ENCODE measurements at regions not wholly inside any gene's neighbourhood (a gene's known extent, or its start where the extent isn't known, plus 50 kb on each side); places are given as distances from the start of the nearest gene placed in this dataset.

GRCh38 chr2:128503399-128504245 is 185.0 kb upstream of the HS6ST1 start:
- intact Hi-C loops (cut with DNase I, micrococcal nuclease), result no loop called here

DNA sequence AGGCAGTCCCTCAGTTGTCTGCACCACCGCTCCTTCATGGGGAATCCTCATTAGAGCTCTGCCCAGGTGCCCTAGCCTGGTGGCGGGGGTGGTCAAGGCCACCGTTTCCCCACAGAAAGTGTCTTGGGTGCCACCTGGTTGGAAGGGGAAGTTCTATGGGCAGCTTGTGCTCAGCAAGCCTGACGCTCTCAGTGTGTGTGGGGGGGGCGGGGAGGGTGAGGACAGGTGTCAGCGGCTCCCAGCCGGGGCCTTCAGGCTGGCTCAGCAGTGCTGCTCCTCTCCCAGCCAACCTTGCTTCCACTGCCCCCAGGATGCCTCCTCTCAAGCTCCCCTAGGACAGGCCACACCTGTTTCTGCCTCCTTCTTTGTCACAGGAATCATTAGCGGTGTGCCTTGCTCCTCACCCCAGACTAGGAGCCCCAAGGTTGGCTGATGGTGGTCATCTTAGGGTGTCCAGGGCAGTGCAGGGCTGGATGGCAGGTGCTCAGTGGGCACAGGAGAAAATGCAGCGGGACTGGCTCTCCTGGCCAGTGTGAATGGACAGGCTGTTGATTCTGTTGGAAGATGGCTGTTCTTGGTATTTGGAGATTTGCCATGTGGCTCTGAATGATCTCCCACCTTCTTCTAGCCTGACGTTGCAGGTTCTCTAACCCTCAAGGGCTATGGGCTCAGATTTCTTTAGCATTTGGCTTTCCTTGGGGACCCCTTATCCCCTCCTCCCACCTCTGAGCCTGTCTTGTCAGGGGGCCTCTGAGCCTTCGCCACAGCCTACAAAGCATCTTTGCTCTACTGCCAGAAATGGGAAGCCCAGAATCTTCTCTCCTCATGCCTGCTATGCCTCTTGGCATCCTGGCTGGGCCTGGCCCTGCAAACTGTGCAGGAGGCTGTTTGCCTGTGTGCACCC is 185.8 kb upstream of the HS6ST1 start:
- Histone ChIP-seq H3K4me3 (ENCODE audit: low read length) (no peak overlapping the region), H3K9me3 (ENCODE audit: control insufficient read depth in 1 of 2, insufficient read depth in 1 of 2, low read length in 2 of 2) (no peaks in the 10 kb centered on the region), H3K4me1 (ENCODE audit: insufficient read depth, low read length) (no peaks in the 10 kb centered on the region), H3K27ac (ENCODE audit: low read depth in 1 of 2, low read length in 2 of 2) (no peak overlapping the region), H3K27me3 (ENCODE audit: control insufficient read depth in 1 of 2, insufficient read depth in 2 of 2, low read length in 2 of 2) (no peaks in the 10 kb centered on the region), H3K36me3 (ENCODE audit: insufficient read depth, low read length) (no peaks in the 10 kb centered on the region)
- no peaks in the 10 kb centered on the region for H3K9me3 Mint-ChIP-seq
- ChIA-PET CTCF (no interaction called here), POLR2A (no interaction called here)
- intact Hi-C loops (cut with DNase I, micrococcal nuclease), result no loop called here
- ATAC-seq (ENCODE audit: poor library complexity), result no peak
- TF ChIP-seq CTCF (IDR thresholded peaks at IDR 0.05), result no peak
- H3K36me3 Mint-ChIP-seq (ENCODE audit: low read depth), result no peaks in the 10 kb centered on the region
- no peaks in the 10 kb centered on the region for H3K27me3 Mint-ChIP-seq
- peak in 1 of 14 experiments; percentile 13 for DNase-seq
- no peak overlapping the region for H3K4me3 Mint-ChIP-seq
- H3K27ac Mint-ChIP-seq, result no peak overlapping the region
- no peaks in the 10 kb centered on the region for H3K4me1 Mint-ChIP-seq (ENCODE audit: low read depth)

More at GRCh38 chr2:128503399-128504245, 185.0 kb upstream of the HS6ST1 start:
- Histone ChIP-seq H3K36me3 (ENCODE audit: insufficient read depth, low read length) (no peaks in the 10 kb centered on the region), H3K27ac (ENCODE audit: low read depth in 1 of 2, low read length in 2 of 2) (no peak overlapping the region), H3K9me3 (ENCODE audit: control insufficient read depth in 1 of 2, insufficient read depth in 1 of 2, low read length in 2 of 2) (no peaks in the 10 kb centered on the region), H3K27me3 (ENCODE audit: control insufficient read depth in 1 of 2, insufficient read depth in 2 of 2, low read length in 2 of 2) (no peaks in the 10 kb centered on the region), H3K4me1 (ENCODE audit: insufficient read depth, low read length) (no peaks in the 10 kb centered on the region), H3K4me3 (ENCODE audit: low read length) (no peak overlapping the region)
- ATAC-seq (ENCODE audit: poor library complexity) (no peak), DNase-seq (no peak)
- TF ChIP-seq CTCF (IDR thresholded peaks at IDR 0.05), result no peak
- Mint-ChIP-seq H3K4me1 (ENCODE audit: low read depth) (no peaks in the 10 kb centered on the region), H3K27me3 (no peaks in the 10 kb centered on the region), H3K9me3 (no peaks in the 10 kb centered on the region), H3K36me3 (ENCODE audit: low read depth) (no peaks in the 10 kb centered on the region), H3K27ac (no peak overlapping the region), H3K4me3 (no peak overlapping the region)
- POLR2A ChIA-PET, result no interaction called here
- CTCF ChIA-PET, result no interaction called here

DNA sequence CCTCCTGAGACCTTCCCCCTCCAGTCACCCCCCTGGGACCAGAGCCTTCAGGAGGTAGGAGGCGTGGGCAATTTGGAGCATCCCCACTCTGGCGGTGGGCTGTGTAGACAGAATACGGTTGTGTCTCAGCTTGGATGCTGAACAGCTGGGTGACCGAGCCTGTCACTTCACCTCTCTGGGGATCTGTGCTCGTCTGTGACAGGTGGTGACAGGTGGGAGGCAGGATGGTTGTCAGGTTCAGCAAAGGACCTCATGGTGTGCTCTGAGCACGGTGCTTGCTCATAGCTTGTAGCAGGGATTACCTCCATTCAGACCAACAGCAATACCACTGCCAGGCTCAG is 186.5 kb upstream of the HS6ST1 start:
- DNase-seq, result no peak
- Mint-ChIP-seq H3K36me3 (ENCODE audit: low read depth) (no peaks in the 10 kb centered on the region), H3K9me3 (no peaks in the 10 kb centered on the region), H3K27ac (no peak overlapping the region), H3K4me3 (no peak overlapping the region), H3K27me3 (no peaks in the 10 kb centered on the region), H3K4me1 (ENCODE audit: low read depth) (no peaks in the 10 kb centered on the region)
- TF ChIP-seq CTCF (IDR thresholded peaks at IDR 0.05), result no peak
- intact Hi-C loops (cut with DNase I, micrococcal nuclease), result no loop called here
- ChIA-PET POLR2A (no interaction called here), CTCF (no interaction called here)
- no peaks in the 10 kb centered on the region for H3K27me3 ChIP-seq (ENCODE audit: control insufficient read depth in 1 of 2, insufficient read depth in 2 of 2, low read length in 2 of 2)
- H3K27ac ChIP-seq (ENCODE audit: low read depth in 1 of 2, low read length in 2 of 2), result no peak overlapping the region
- no peaks in the 10 kb centered on the region for H3K4me1 ChIP-seq (ENCODE audit: insufficient read depth, low read length)
- H3K4me3 ChIP-seq (ENCODE audit: low read length), result no peak overlapping the region
- ATAC-seq (ENCODE audit: poor library complexity), result no peak
- H3K36me3 ChIP-seq (ENCODE audit: insufficient read depth, low read length), result no peaks in the 10 kb centered on the region
- no peaks in the 10 kb centered on the region for H3K9me3 ChIP-seq (ENCODE audit: control insufficient read depth in 1 of 2, insufficient read depth in 1 of 2, low read length in 2 of 2)

All from CD4-positive, alpha-beta T cell (primary cell).